GM18498 (cell line): ENCODE measurements at regions not wholly inside any gene's neighbourhood (a gene's known extent, or its start where the extent isn't known, plus 50 kb on each side); places are given as distances from the start of the nearest gene placed in this dataset.
"Not testable (repeated sequence)": the region's sequence is repeated elsewhere in the genome, so short reads cannot be mapped to it uniquely, and the experiment has no call there.

Source experiments
- ATAC-seq: cut with Tn5 transposase; IDR thresholded peaks from one replicate; pipeline ENCODE4 v1.9.1; 2021; ENCODE audit warnings: mild to moderate bottlenecking, moderate library complexity; ENCODE audit not compliant: unreplicated experiment

DNA sequence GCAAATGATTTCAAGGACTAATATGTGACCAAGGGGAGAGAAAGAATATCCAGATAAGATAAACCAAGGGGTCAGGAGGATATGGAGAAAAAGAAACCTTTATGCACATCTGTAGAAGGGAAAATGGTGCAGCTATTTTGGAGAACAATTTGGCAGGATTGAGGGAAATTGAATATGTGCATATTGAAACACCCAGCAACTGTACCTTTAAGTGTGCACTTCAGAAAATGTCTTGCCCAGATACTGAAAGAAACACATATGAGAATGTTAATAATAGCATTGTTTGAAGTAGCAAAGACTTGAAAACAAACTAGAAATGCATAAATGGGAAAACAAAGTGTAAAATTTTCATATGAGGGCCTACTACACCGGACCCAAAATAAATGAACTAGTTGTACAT, 599.6 kb downstream of the PSAT1 start:
- ATAC-seq, result no peak

DNA sequence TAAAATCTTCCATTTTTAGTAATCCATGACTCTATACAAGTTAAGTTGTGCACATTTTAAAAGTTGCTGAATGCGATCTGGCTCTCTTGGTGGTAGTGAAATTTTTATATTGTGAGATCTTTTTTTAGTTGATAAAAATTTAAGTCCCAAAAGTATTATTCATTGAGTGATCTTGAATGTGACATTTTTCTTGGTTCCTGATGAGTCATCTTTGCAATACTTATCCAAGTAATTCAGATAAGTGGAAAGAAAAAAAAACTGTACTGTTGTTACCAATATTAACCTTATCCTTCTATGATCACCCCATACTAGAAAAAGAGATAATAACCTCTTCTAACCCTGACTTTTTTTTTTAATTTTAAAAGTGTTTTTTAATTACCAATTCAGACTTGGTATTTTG, 601.3 kb downstream of the PSAT1 start:
- no peak for ATAC-seq

DNA sequence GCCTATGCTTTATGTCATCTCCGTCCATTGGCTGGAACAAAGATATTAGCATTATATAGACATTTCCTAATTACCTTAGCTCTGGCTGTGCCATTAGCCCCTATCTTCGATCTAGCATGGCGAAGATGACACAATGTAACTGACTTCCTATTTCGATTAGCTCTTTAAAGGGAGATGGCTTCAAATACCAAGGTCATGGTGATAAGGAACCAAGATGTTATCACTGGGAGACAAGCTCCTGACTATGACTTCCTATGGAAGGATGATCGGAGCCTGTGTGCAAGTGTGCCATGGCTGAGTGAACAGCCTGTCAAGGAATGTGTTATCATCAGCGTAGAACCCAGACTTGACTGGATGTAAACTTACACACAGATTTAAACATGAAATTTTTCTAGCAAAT, 602.1 kb downstream of the PSAT1 start:
- ATAC-seq, result no peak

DNA sequence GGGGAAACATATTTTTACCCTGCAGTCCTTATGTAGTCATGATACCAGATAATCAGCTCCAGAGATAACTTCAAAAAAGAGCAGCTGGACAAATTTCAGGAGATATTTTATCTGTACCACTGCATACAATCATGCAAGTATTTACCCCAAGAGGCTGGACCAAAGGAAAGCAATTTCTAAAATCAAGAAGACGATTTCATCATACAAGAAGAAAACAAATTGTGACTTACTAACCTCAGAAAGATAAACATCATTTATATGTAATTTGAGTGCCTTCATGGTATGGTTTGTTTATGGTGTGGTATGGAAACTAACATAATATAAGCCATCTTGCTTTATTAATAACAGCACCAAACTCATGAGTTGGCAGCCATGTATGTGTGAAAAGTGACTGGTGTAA, 603.6 kb downstream of the PSAT1 start:
- no peak for ATAC-seq

DNA sequence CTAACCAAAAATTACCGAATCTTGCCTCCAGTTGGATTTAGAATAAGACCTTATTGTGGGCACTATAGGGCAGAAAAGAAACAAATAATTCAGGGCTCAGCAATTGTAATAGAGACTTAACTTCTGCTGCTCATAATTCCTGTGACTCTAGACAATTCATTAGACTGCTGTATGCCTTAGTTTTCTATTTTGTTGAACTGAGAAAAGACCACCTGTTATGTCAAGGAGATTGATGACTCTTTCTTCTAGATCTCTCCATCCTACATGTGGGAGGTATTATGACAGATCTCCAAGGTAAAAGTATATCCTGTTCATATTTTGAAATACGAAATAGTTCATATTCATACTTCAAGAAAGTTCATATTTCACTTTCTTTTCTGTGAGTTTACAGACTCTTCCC, 605.1 kb downstream of the PSAT1 start:
- ATAC-seq, result no peak

DNA sequence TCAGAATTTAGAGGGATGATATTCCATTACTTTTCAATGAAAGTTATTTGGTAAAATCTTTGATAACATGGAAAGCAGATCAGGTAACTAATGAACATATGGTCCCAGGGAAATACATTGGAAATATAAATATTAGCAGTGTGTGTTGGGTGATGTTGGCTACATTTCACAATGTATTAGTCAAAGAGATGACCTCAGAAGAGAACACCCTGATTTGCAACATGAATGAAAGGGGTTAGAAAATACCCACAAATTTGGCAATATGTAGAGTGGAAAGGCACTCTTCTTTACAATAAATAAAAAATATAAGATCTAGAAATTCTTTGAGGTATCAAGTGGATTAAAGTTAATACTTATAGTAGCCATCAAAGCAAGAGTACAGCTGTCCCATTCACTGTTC, 606.7 kb downstream of the PSAT1 start:
- no peak for ATAC-seq

DNA sequence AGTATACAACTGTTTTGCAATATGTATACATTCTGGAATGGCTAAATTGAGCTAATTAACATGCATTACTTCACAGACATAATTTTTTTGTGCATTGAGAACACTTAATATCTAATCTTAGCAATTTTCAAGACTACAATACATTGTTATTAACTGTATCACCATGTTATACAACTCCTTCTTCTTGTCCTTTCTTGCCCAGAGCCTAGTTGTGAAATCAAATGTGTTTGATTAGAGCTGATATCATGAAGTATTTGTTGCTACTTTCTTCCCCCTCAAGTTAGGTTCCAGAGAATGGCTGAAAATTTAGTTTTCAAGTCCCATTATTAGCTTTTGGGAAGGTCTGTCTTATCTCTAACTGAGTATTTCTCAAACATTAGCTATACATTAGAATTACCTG, 607.8 kb downstream of the PSAT1 start:
- no peak for ATAC-seq

DNA sequence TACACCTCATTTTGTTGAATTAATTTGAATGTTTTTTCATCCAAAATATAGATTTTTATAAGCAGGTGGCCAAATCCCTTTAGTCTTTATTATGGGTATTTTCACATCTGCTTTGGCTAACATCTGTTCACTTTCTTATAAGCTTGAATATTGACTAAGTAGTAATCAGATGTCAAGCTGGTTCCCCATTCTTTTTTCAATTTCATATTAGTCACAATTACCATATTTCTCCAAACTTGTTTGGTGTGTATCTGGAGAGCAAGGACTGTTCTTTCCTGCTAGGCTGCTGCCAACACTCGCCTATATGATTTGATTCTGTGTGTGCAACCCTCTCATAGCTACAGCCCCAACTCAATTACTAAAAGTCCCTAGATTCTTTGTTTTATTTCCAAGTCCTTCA, 608.5 kb downstream of the PSAT1 start:
- no peak for ATAC-seq

DNA sequence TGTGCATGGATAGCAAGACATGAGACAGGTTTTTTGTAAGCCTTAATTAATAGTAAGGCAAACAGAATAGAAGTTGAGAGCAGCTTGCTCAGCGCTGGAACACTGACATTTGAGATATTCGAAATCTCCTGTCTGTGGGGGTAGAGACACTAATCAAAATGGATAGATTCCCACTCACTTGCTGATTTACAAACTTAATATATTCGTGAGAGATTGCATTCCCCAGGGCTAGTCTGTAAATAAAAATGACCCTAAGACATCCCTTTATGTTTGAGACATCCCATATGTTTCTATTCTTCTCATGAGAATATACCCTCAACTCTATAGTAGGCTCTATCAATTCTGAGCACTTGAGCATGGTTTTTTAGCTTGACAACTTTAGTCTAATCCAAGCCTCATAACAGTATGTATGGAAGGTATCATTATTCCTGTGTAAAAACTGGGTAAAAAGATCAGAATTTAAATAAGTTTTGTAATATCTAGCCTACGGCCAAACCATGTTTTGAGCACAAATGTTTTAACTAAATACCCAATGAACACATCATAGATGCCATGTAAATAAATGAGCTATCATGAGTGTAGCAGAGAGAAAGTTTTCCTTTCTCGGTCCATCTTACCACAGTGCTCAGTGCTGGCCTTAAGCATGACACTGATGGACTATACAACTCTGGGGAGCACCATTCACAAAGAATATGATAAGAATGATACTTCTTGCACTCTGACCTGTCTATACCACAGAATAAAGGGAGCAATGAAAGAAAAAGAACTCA, 609.2 kb downstream of the PSAT1 start:
- no peak for ATAC-seq

DNA sequence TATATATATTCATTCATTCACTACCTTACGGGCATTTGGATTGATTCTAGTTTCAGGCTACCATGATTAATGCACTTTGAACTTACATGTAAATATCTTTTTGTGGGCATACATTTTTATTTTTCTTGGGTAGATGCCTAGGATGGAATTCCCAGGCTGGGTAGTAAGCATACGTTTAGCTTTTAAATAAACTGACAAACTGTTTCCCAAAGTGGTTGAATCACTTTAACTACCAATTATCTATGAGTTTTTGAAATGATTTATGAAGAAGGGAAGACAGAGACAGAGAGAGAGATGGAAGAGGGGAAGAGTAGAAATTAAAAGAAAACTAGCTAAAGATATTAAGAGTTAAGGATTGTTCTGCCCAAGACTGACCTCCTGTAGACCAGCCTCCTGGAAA, 612.6 kb downstream of the PSAT1 start:
- no peak for ATAC-seq

DNA sequence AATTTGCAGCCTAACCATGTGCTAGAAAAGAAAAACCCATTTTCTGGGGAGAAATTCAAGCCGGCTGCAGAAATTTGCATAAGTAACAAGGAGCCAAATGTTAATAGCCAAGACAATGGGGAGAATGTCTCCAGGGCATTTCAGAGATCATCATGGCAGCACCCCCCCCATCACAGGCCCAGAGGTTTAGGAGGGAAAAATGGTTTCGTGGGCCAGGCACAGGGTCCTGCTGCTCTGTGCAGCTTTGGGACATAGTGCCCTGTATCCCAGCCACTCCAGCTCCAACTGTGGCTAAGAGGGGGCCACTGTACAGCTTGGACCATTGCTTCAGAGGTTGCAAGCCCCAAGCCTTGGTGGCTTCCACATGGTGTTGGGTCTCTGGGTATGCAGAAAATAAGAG, 620.0 kb downstream of the PSAT1 start:
- ATAC-seq, result not testable (repeated sequence)

DNA sequence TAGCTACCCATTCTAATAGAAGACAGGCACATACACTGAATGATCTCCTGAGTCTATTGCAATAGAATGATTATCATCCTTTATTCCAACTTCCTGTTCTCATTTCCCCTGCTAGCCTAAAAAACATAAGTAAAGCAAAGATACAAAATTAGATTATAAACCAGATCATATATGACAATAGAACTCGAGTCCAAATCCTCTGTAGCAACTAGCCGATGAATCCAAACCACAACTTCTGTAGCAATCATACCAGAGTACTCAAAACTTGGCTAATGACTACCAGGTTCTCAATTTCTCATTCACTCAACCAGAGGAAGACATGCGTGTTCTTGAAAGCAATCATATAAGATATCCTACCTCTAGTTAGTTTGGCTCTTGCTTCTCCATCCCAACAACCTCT, 622.1 kb downstream of the PSAT1 start:
- no peak for ATAC-seq

DNA sequence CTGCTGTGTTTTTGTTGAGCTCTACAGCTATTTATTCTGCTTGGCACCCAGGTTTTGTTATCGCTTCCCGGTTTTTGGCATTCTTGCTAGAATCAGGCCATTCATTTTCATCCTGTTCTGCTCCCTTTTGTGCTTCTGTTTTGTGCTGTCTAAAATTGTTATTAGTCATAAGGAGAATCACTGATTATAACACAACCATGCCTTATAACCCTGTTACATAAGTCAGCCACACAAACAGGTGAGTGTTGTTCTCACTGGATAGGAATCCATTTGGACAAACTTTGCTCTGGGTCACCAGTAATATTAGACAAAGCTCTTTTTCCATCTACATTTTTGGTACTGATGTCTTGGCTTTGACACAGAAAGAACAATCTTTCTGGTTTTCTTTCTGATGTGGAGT, 622.8 kb downstream of the PSAT1 start:
- ATAC-seq, result no peak

DNA sequence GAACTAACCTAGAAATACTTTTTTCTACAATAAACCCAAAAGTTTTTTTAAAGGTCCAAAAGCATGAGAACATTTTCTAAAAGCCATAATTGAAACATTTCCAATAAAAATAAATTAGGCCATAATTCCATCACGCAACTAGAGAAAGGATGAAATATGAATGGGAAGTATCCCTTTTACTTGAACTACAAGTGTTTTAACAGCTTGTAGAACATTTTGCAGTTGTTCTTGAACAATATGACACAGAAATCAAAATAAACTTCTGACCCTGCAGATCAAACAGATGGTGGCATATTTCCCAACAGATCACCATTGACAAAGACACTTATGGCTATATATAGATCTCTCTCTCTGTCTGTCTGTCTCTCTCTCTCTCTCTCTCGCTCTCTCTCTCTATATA, 624.4 kb downstream of the PSAT1 start:
- no peak for ATAC-seq

DNA sequence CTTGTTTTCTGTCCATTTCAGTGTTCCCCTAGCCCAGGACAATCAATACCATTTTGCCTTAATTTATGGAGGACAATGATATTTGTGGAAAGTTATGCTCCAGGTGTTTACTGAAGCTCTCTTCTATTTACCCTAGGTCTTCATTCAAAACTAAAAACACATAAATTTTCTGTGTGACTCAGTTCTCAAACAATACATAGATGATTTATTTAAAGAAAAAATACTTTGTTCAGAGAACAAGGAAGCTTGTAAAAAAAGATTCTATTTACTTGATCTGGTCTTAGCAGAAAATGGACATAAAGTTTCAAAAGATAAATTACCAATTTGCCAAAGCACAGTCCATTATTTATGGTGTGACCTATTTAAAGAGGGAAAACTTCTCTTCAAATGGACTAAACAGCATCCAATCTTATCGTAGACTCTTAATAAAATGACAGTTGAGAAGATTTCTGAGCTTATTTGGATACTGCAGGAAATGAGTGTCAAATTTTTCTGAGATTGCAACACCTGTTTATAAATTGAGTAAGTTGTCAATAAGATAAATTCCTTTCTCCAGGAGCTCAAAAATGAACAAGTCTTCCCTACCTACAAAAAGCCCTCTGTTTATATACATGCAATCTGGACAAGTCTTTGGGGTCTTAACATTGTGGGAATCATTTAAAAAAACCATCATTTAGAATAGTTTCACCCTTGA, 627.2 kb downstream of the PSAT1 start:
- ATAC-seq, result no peak

DNA sequence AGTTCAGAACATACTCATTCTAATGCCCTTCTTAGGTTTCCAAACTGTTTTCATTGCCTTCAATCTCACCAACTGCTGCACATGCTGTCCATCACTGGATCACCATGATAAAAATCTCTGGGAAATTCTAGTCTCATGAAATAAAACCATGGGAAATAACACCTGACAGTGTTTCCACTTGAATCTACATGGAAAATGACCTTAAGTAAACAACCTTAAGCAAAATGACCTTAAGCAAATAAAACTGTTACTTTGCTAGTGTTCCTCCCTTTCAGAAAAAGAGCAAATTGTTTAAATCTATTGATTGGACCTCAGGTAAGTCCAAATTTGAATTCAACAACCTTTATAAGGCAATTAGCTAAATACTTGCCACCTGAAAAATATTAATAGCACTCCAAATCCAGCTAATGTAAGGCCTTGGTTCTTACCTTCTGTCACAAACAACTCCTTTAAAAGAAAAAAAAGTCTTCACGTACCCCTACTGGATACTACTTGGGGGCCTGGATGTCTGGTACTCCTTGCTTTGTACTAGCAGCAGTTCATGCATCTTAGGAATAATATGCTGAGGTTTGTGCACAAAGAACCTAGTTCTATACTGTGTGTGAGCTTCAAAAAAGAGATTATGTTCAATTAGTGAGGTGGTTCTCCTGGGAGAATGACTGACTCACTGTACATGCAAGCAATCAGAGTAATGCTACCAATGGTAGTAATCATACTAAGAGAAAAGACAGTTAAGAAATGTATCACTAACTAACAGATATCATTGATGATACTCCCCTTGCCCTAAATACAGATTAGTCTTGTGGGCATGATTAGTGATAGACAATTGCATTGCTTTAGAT, 630.4 kb downstream of the PSAT1 start:
- ATAC-seq, result no peak

DNA sequence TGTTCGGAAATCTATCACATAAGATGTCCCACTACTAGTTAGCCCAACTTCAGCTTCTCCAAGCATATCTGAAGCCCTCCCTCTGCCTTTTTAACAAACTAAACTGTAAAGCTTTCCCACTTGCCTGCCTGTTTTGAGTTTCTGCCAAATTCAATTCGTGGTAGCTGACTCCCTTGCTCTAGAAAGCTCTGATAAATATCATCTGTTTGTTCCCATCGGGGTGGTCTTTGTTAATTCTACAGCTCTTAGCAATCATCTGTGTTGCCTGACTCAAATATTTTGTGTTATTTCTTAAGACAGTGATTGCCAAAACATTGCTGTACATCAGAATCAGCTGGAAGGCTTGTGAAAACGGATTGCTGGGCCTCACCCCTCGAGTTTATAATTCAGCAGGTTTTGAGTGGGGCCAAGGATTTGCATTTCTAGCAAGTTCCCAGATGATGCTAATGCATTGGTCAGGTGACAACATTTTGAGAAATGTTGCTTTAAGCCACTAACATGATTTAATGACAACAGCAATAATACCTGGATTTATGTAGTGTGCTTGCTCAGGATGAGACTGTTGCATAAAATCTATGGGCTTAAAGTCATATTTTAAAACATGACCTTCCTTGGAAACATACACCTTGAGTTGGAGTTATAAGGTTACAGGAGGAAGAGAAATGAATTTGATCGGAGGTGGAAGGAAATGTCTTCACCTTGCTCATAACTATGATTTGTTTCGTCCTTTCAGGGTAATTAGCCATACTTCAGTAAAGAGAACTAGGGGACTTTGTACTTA, 631.9 kb downstream of the PSAT1 start:
- ATAC-seq, result no peak

DNA sequence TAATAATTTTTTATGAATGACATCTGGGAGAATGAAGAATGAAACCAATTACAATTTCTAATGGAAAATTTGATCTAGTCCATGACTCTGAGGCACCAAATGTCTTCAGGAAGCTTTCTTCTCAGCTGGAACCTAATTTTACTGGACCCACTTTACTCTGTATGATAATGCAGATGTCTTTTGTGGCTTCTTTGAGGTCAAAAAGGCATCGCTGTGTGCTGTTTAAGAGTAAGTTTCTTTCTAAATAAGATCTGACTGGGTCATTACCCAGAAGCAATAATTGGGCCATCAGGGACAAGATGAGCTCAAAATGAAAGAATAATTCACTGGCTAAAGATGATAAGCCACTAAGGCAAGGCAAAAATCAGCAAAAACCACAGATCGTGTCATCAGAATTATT, 633.4 kb downstream of the PSAT1 start:
- ATAC-seq, result no peak

DNA sequence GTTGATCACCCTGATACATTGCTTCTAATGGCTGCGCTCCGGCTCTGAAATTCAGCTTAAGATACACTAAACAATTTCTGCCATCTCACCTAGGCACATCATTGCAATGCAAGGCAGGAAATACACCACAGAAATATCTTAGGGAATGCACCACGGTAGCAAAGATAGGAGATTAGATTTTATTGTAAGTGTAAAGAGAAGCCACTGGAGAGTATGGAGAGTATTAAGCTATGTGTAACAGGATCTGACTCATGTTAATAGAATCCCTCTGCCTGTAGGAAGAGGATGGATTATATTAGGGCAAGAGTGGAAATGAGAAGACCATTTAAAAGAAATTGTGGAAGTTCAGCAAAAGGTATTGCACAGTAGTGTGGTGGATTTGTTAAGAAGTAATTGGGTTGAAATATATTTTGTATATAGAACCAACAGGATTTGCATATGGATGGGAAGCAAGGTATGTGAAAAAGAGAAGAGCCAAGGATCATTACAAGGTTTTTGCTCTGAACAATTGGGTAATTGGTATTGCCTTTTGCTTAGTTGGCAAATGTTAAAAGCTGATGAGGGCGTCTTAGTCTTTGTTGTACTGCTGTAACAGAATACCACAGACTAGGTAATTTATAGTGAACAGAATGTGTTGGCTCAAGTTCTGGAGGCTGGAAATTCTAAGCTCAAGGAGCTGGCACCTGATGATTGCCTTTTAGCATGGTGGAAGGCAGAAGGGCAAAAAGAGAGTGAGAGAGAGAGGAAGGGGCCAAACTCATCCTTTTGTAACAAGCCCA, 636.1 kb downstream of the PSAT1 start:
- no peak for ATAC-seq

DNA sequence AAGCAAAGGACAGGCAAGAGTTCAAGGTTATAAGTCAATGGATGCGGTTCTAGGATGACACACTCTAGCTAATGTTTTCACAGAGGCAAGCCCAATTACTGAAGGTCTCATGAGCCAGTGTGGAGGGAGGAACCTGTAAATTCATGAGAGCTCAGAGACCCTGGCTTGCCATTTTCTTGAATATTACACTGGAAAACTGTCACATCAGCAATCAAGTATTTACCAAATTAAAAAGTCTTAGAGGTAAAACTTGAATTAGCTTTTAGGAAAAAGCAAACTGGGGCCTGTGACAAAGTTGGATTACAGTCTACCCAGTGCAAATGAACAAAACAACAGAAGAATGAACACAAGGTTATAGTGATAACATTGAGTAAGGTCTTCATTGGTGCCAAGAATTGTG, 636.9 kb upstream of the TLE4 start:
- no peak for ATAC-seq
